GM19035 (cell line): ENCODE measurements at regions not wholly inside any gene's neighbourhood (a gene's known extent, or its start where the extent isn't known, plus 50 kb on each side); places are given as distances from the start of the nearest gene placed in this dataset.

Source experiments
- ATAC-seq: cut with Tn5 transposase; IDR thresholded peaks from one replicate; pipeline ENCODE4 v1.9.1; 2021; ENCODE audit not compliant: unreplicated experiment

DNA sequence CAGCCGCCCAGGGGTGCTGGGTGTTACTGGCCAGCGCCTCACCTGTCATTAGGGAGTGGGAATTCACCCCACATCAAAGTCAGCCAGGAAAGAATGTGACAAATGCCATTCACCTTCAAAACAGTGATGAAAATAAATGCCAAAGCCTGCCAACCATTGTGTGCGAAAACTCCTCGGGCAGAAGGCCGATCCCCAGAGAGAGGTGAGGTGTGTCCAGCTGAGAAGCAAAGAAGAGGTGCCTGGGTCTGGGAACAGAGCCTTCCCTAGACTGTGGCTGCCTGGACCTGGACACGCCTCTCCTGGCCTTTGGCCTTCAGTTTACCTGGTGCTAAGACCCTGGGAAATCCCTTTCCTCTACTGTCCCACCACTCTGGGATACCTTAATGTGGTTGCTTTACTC is 142.7 kb downstream of the CYP26B1 start:
- no peak for ATAC-seq

DNA sequence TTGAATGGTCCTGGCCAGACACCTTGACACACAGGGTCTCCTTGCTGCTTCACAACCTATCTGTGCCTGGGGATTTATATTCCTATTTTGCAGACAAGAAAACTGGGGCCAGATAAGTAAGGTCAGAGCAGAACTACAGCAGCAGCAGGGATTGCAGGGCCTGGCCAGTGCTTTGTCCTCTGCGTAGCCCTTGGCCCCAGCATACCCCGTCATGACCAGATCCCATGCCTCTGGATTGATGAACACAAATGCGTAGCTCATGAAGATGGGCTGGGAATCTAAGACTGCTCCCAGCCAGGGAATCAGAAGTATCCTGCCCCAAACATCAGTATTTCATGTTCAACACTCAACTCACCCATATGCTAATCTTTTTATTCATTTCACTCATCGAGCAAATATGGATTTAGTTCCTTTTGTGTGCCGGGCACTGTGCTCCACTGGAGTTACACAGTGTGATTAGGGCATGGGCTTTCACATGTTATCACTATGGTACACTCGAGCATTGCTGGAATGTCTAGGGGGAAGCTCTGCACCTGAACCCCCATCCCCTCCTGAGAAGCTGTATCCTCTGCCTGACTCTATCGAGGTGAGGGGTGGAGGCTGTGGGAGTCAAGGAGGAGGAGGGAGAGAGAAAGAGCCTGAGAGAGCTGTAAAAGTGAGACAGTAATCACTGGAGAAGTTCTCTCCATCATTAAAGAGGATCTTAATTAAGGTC is 143.3 kb downstream of the CYP26B1 start:
- no peak for ATAC-seq

DNA sequence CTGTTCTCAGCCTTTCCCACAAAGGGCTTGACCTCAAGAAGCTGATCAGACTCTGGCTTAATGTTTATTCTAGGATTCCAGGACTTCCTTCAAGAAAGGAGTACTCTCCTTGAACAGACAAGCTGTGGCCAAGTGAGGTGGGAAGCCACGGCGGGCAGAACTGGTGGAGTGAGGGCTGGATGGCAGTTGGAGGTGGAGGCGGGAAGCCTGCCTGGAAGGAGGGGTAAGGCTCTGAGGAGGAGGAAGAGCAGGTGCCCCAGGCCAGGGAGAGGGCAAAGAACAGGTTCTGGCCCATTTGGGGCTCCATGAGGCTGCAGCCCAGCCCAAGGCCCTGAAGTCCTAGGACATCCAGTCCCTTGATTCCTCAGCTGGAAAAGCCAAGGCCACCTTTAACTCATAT is 143.9 kb downstream of the CYP26B1 start:
- ATAC-seq = no peak

DNA sequence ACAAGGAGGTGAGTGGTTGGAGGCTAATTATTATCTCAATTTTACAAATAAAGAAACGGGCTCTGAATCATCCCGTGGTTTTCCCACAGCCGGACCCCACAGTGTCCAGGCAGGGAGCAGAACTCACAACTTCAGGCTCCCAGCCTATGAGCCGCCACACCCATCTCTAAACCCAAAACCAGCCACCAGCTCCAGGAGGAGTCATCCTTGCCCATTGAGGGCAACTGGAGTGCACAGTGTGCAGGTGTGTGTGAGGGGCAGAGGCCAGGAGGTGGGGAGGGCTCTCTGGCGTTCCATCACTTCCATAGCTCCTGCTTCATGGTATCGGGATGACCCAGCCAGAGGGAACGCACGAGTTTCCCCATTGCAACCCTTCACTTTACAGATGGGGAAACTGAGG is 144.5 kb downstream of the CYP26B1 start:
- no peak for ATAC-seq

DNA sequence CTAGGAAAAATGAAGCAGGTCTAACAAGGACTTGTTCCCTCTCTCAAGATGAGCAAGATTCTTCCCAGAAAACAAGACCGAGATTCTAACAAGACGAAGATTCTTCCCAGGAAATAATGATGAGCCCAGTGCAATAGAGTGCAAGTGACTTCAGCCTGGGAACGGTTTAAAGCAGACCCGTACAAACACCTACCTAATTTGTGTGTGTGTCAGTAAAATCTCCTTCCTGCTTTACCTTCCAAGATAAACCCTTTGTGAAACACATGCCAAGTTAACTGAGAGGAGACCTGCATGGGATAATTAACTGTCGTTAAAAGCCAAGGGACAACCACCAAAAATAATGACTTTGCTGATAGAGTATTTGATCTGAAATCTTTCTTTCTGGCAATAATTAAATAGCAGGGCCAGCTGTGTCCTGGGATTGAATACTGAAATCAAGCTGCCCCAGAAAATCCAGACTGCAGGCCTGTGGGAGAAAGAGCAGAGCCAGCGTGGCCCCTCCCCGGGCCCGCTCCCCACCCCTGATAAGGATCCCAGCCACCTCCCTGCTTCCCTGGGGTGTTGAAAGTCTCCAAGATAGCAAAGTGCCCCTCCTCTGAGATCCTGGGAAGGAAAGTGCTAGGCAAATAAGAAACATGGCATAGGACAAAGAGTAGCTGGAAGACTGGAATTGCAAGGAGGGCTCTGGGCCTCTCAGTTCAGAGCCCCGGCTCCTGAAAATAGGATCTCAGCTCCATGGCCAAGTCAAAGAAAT is 145.5 kb downstream of the CYP26B1 start:
- ATAC-seq = no peak

DNA sequence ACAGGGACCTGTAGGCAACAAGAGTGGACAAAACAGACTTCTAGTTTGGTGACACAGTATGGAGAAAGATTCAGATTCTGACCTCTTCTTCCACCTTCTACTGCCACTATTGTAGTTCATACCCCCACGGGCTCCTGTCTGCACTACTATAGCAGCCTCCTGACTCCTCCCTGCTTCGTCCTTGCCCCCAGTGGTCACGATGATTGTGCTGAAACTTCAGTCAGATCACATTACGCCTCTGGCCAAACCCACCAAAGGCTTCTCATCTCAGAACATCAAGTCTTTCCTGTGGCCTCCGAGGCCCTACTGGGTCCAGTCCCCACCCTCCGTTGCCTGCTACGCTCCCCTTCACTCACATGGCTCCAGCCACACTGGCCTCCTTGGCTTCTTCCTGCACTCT is 147.6 kb downstream of the CYP26B1 start:
- no peak for ATAC-seq

DNA sequence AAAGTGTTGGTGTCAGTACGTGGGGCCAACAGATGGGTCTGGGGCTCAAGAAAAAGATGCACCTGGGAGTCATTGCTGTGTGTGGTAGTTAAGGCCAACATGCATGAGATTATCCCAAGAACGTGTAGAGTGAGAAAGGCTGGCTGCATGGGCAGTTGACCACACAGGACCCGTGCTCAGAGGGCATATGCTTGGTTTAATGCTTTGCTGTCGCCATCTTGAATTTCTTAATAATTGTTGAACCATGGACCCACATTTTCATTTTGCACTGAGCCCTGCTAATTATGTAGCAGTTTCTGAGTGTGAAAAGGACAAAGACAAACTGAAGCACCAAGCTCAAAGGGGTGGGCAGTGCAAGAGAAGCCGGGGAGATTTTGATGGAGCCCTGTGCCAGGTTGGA is 148.1 kb downstream of the CYP26B1 start:
- no peak for ATAC-seq

DNA sequence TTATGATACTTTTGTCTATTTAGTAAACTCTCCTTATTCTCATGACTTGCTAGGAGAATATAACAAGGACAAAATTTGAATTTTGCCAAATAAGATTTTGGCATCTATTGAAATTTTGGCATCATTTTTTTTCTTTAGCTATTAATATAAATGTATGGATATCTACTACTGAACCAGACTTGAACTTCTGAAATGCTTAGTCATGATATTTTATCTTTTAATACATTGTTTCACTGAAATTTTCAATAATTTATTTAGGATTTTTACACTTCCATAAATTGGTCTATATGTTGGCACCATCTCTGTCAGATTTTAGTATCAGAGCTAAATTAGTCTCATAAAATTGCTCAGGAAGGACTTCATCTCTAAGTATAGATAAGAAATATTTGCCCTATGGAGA is 149.8 kb downstream of the CYP26B1 start:
- ATAC-seq = no peak

DNA sequence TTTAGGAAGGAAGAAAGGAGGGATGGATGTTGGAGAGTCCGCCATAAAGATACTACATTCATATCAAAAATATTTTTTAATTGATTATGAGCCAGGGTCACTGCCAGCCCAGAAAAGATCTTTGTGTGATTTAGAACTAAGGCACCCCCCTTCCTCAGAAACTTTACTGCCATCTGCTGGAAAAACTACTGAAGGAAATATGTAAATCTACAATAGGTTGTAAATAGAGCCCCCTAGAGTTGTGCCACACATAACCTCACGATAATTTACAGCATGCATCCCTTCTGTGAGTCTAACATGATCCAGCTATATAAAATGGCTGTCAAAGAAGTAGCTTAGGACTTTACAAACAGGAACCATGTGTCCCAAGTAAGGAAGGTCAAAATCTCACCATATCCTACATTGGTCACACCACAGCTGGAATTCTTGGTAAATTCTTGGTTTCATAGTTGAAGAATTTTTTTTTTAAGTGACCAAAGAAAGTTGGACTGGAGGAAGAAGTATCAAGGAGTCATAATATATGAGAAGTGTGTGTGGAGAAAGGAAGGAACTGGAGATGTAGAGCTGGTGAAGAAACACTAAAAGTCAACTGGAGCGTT is 152.5 kb downstream of the CYP26B1 start:
- no peak for ATAC-seq

DNA sequence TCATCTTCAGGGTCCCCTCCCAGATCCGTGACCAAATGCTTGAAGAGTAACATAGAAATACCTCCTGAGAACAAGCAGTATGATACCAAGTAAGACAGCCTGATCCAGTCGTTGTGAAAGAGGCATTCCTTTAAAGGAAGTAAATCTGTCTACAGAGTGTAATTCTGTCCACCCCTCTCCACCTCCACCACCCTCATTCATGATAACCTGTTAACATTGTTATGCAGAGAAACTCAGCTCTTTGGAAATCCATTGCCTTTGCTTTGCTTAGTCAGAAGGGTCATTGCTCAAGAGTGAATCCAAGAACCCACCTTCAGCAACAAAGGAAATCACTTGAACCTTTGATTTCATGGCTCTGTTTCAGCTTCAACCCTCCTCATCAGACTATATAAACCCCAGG is 155.6 kb downstream of the CYP26B1 start:
- no peak for ATAC-seq

DNA sequence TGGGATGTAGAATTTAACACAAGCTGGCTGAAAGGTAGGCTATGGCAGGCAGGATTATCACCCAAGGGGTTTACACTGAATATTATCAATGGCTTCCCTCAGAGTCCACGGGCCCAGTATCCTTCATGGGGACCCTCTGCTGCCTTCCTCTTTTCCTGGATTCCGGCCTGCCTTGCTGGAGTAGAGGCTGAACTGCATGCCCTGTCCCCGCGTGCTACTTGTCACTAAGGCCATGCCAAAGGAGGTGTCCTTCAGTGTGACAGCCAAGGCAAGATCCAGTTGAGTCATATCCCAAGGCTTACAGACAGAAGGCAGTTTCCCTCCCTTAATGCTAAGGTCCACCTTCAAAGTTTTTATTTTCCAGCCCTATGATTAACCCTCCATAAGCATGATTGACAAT is 156.3 kb downstream of the CYP26B1 start:
- ATAC-seq = no peak

DNA sequence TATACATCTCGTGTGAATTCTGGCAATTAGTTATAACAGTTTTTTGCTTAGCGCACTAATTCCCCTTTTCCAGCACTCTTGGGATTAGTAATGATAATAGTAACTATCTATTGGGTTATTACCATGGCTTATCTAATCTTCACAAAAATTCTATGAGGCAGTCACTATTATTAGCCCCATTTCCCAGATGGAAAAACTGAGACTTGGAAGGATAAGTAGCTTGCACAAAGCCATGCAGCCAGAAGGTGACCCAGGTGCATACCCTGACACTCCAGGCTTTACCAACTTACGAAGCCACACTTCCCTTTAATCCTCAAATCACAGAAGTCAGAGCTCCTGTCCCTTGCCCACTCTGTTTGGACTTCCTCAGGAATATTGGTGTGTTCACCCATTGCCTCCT is 156.8 kb downstream of the CYP26B1 start:
- ATAC-seq = no peak

DNA sequence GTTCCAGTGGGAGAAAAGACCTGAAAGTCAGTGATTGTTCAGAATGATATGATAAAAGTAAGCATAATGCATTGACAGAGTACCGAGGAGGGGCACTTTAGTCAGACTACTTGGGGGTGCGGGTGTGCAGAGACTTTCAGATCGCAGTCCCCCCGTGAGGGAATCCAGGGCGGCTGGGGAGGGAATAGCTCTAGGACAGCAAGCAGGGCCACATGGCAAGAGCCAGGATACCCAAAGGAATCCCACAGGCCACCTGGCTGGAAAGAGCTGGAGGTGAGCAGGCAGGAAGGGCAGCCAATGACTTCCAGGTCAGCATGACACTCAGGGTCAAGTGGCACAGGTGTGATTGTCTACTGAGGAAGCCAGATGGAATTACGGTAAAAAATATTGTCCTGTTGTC is 157.5 kb downstream of the CYP26B1 start:
- ATAC-seq = no peak

DNA sequence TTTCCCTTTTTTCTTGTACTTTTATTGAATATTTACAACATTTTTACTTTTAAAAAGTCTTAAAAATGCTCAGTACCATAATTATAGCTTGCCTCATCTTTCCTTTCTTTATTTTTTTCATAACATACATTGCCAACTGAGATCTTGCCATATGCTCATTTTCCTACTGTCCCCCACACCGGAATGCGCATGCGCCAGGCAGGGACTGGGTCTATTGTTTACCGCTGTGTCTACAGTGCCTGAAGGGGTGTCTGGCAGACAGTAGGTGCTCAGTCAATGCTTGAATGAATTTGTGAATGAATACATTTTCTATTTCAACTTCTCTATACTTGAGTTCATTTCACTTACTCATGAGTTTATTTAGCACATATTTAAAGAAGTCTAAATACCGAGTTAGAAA is 158.0 kb downstream of the CYP26B1 start:
- no peak for ATAC-seq

DNA sequence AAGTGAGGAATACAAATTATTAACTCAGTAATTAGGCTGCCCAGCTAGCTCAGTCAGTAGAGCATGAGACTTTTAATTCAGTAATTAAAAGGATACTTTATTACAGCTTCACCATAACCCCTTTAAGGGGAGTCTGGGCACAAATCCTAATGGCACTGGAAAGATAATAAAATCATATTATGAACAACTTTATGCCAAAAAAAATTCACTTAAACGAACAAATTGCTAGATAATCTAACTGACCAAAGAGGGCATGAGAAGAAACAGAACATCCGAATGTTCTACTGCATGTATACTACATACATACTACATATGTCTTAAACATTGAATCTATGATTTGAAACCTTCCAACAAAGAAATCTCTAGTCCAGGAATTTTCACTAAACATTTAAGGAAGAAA is 159.5 kb downstream of the CYP26B1 start:
- no peak for ATAC-seq

DNA sequence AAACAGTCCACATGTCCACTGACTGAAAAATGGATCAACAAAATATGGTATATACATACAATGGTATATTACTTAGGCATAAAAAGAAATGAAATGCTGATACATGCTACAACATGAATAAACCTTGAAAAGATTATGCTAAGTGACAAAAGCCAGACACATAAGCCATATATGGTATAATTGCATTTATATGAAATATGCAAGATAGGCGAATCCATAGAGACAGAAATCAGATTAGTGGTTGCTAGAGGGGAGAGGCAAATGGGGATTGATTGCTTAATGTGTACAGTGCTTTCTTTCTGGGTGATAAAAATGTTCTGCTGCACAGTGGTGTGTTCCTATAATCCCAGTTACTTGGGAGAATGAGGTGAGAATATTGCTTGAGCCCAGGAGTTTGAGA is 171.0 kb downstream of the CYP26B1 start:
- no peak for ATAC-seq

DNA sequence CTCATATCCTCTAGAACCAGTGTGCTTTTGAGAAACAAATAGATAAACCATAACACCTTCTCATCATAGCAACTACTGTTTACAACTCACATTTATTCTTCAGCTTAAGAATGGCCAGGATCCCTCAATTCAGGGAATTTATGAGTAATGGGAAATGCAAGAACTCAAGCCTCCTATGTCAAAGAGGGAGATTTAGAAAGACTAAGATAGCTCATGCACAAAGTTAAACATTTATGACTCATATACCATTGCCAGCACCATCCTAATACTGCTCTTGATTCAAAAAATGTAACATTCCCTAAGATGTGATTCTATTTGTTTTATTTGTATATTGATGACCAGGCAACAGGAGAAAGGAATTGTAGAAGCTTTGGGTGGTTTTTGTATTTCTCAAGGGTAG is 172.8 kb downstream of the CYP26B1 start:
- ATAC-seq = no peak

DNA sequence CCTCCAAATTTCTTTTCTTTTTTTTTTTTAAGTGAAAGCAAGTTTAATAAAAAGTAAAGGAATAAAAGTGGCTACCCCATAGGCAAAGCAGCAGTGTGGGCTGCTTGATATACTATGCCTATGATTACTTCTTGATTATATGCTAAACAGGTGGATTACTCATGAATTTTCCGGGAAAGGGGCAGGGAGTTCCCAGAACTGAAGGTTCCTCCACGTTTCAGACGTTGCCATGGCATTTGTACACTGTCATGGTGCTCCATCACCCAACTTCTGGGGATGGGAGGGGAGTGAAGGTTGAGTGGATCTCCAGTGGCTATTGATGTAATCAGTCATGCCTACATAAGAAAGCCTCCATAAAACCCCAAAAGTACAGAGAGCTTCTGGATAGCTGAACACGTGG is 176.2 kb downstream of the CYP26B1 start:
- no peak for ATAC-seq

DNA sequence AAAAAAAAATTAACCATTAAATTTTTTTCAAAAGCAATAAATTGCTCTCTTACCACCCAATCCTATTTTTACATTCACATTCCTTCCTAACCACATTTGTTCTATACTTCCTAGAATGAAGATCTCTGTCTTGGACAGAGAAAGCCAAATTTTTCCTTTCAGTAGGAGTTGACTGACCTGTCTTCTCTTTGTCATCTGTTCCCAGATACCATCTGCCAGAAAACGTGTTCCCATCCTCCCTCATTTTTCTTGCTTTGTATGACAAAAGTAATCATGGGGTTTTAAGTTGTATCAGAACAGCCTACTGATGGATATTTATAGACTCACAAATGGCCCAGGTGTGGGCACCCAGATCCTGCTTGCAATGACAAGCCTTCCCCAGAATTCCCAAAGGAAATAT is 182.1 kb downstream of the CYP26B1 start:
- ATAC-seq = no peak

DNA sequence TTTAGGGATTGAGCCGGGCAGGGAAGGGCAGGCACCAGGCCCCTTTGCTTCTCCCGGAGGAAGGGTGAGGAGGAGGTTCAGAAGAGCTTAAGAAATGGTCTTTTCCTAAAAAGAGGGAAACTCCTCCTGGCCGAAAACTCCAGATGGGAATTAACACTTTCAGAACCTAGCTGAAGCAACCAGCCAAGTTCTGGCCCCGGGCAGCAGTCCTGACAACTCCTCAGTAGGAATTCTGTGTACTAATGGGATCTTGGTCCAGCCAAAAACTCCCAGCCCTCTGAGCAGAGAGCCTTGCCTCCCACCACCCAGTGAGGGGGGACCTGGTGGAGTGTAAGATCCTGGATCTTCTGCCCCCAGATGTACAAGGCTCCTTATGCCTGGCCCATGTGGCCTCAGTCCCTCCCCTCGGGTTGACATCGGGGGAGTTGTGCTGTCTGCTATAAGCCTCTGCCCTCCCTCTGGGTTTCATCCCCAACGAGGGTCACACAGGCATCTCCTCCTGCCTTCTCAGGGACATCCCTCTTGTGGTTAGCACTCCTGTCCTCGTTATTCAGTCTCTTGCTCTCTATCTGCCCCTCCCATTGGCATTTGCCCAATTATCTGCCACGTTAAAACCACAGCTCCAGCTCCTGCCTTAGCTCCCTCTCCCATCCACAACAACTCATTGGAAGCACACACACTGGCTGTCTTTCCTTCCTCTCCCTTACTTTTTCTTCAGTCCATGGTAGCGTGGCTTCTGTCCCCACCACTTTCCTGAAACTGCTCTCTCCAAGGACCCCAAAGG is 184.6 kb downstream of the CYP26B1 start:
- ATAC-seq = no peak

DNA sequence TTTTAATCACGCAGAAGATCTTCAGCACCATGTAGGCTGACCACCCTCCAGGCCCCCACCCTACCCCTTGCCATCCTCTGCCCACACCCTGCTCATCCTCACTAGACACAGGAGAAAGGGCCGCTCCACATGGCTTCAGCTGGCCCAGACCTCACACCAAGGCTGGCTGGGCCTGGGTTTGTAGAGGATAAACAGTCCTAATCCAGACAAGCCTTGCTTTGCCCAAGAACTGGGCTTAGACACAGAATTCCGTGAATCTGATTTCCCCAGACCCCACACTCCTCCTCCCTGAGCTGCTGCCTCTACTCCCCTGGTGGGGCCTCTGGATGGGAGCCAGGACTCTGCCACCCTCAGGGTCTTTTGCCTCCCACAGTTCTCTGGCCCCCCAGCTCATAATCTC is 185.3 kb downstream of the CYP26B1 start:
- no peak for ATAC-seq
